ENCODE measurements at regions not wholly inside any gene's neighbourhood (a gene's known extent, or its start where the extent isn't known, plus 50 kb on each side); places are given as distances from the start of the nearest gene placed in this dataset.
A peak's percentile ranks its signal among the peaks of the same experiment; 100 is the strongest.
"Not testable (repeated sequence)": the region's sequence is repeated elsewhere in the genome, so short reads cannot be mapped to it uniquely, and the experiment has no call there.

DNA sequence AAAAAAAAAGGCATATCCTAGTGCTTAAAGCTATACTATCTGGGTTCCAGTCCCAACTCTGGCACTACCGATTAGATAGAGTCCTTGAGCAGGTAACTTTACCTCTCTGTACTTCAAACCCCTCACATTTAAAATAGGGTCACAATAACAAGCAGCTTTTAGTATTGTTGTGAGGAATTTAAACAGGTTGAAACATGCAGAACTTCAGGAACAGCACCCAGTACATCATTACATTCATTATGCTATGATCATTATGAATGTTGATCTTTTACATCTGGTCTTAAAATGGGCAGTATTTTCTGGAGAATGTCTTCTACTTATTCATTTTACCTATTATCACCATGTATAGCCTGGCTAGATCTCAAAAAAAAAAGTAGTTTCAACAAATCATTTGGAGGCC, 176.1 kb upstream of the CCDC54 start:
- H3K4me1 ChIP-seq (ENCODE audit: control insufficient read depth, insufficient read depth, low read length, poor library complexity, severe bottlenecking) = no peaks in the 10 kb centered on the region
- WGBS, 2 experiments (ENCODE audit: insufficient coverage in 2 of 2) = no CpG with 5 or more reads among the region's 1 CpG

DNA sequence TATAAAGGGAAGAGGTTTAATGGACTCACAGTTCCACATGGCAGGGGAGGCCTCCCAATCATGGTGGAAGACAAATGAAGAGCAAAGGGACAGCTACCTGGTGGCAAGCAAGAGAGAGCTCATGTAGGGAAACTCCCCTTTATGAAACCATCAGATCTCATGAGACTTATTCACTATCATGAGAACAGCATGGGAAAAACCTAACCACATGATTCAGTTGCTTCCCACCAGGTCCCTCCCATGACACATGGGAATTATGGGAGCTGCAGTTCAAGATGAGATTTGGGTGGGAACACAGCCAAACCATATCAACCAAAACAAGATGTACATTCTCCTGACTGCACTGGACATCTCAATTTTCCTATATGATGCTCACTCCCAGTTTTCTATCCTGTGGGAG, 174.4 kb upstream of the CCDC54 start:
- not testable (repeated sequence) for H3K36me3 ChIP-seq (ENCODE audit: control insufficient read depth, insufficient read depth, low read length); H3K27ac ChIP-seq (ENCODE audit: low read depth, low read length, severe bottlenecking); H3K9me3 ChIP-seq (ENCODE audit: control insufficient read depth, low read length); H3K4me3 ChIP-seq (ENCODE audit: extremely low read depth, insufficient read depth, low read length, poor library complexity, severe bottlenecking)
- peaks cover 14% of the 10 kb centered on the region for H3K4me1 ChIP-seq (ENCODE audit: control insufficient read depth, insufficient read depth, low read length, poor library complexity, severe bottlenecking)

More for the DNA sequence above, 176.1 kb upstream of the CCDC54 start:
- no peak overlapping the region for H3K27ac ChIP-seq (ENCODE audit: low read depth, low read length, severe bottlenecking)
- H3K9me3 ChIP-seq (ENCODE audit: control insufficient read depth, low read length) = no peaks in the 10 kb centered on the region
- H3K4me3 ChIP-seq (ENCODE audit: extremely low read depth, insufficient read depth, low read length, poor library complexity, severe bottlenecking) = no peak overlapping the region
- no peaks in the 10 kb centered on the region for H3K36me3 ChIP-seq (ENCODE audit: control insufficient read depth, insufficient read depth, low read length)

DNA sequence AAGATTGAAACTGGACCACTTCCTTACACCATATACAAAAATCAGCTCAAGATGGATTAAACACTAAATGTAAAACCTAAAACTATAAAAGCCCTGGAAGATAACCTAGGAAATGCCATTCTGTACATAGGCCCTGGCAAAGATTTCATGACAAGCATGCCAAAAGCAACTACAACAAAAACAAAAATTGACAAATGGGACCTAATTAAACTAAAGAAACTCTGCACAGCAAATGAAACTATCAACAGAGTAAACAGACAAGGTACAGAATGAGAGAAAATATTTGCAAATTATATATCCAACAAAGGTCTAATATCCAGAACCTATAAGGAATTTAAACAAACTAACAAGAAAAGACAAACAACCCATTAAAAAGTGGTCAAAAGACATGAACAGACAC, 173.1 kb upstream of the CCDC54 start:
- no peaks in the 10 kb centered on the region for H3K36me3 ChIP-seq (ENCODE audit: control insufficient read depth, insufficient read depth, low read length)
- H3K4me1 ChIP-seq (ENCODE audit: control insufficient read depth, insufficient read depth, low read length, poor library complexity, severe bottlenecking) = peaks cover 24% of the 10 kb centered on the region
- no peaks in the 10 kb centered on the region for H3K9me3 ChIP-seq (ENCODE audit: control insufficient read depth, low read length)
- H3K4me3 ChIP-seq (ENCODE audit: extremely low read depth, insufficient read depth, low read length, poor library complexity, severe bottlenecking) = no peak overlapping the region
- no peak overlapping the region for H3K27ac ChIP-seq (ENCODE audit: low read depth, low read length, severe bottlenecking)

DNA sequence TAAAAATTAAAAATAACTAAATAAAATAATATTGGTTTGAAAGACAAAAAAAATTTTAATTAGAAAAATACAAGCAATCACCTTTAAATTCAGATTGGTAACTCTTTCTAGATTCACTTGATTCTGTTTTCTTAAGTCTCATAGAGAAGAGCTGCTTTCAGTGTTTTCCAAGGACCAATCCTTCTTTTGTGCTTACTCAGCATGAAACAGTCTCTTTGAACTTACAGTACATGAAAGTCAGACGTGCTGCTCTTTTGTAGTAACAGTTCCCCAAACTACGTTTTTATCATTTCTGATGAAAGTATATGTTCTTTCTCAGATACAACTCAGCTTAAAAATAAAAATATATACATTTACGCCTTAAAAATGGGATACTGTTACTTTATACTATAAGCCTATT, 171.9 kb upstream of the CCDC54 start:
- Histone ChIP-seq H3K4me1 (ENCODE audit: control insufficient read depth, insufficient read depth, low read length, poor library complexity, severe bottlenecking) (peaks cover 31% of the 10 kb centered on the region), H3K27ac (ENCODE audit: low read depth, low read length, severe bottlenecking) (no peak overlapping the region), H3K4me3 (ENCODE audit: extremely low read depth, insufficient read depth, low read length, poor library complexity, severe bottlenecking) (no peak overlapping the region), H3K36me3 (ENCODE audit: control insufficient read depth, insufficient read depth, low read length) (no peaks in the 10 kb centered on the region), H3K9me3 (ENCODE audit: control insufficient read depth, low read length) (no peaks in the 10 kb centered on the region)
- WGBS, 2 experiments (ENCODE audit: insufficient coverage in 2 of 2) = no CpG with 5 or more reads among the region's 3 CpGs

DNA sequence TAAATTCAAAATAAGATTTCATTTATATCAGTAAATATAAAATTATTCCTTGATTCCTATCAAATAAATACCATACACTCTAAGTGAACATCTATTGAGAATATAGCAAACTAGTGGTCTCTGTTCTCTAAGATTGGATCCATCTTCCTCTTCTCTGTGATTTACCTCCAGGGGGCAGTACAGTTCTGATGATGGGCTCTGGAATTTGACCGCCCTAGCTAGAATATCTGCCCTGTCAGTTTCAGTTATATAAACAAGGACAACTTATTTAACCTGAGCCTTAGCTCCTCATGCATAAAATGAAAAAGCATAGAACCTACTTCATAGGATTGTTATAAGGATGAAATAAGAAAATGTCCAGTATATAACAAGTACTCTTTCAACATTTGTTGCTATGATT, 171.1 kb upstream of the CCDC54 start:
- no peaks in the 10 kb centered on the region for H3K9me3 ChIP-seq (ENCODE audit: control insufficient read depth, low read length)
- no peak overlapping the region for H3K27ac ChIP-seq (ENCODE audit: low read depth, low read length, severe bottlenecking)
- no CpG with 5 or more reads among the region's 1 CpG for WGBS, 2 experiments (ENCODE audit: insufficient coverage in 2 of 2)
- H3K4me3 ChIP-seq (ENCODE audit: extremely low read depth, insufficient read depth, low read length, poor library complexity, severe bottlenecking) = no peak overlapping the region
- H3K36me3 ChIP-seq (ENCODE audit: control insufficient read depth, insufficient read depth, low read length) = no peaks in the 10 kb centered on the region
- peaks cover 31% of the 10 kb centered on the region for H3K4me1 ChIP-seq (ENCODE audit: control insufficient read depth, insufficient read depth, low read length, poor library complexity, severe bottlenecking)

DNA sequence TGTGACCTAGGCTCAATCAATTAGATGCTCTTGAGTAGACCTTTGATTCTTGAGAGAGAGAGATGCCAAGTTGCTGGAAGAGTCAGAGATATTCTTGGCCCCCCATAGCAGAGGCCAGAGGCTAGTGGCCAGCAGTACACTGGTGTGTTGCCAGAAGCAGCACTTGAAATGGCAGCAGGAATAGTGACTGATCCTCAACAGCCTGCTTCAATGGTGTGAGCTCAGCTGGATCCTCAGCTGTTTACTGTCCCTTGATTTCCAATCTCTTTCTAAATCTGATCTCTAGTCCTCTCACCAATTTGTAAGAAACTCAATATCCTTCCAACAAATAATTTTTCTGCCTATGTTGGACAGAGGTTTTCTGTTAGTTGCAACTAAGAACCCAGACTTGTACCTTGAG, 170.3 kb upstream of the CCDC54 start:
- Histone ChIP-seq H3K36me3 (ENCODE audit: control insufficient read depth, insufficient read depth, low read length) (no peaks in the 10 kb centered on the region), H3K9me3 (ENCODE audit: control insufficient read depth, low read length) (no peaks in the 10 kb centered on the region), H3K4me3 (ENCODE audit: extremely low read depth, insufficient read depth, low read length, poor library complexity, severe bottlenecking) (no peak overlapping the region), H3K4me1 (ENCODE audit: control insufficient read depth, insufficient read depth, low read length, poor library complexity, severe bottlenecking) (peaks cover 31% of the 10 kb centered on the region), H3K27ac (ENCODE audit: low read depth, low read length, severe bottlenecking) (peak overlapping the region; percentile 93)

DNA sequence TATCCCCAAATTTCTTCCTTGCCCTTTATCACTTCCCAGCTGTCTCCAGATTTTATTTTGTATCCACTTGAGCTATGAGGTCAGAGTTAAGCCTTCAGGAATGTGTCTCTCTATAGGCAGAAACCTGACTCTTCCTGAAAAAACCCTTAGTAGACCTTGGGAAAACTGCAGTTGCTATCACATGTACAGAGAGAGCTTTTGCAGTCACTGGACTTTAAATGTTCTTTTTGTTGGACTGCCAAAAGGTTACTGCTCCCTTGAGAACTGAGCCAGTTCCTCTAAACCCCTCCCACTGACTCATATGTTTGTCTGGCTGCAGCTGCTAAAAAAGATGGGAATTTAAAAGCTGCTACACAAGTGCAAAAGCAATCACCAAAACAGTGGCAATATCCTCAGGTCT, 169.1 kb upstream of the CCDC54 start:
- Histone ChIP-seq H3K27ac (ENCODE audit: low read depth, low read length, severe bottlenecking) (peak overlapping the region; percentile 93), H3K36me3 (ENCODE audit: control insufficient read depth, insufficient read depth, low read length) (no peaks in the 10 kb centered on the region), H3K4me3 (ENCODE audit: extremely low read depth, insufficient read depth, low read length, poor library complexity, severe bottlenecking) (no peak overlapping the region), H3K9me3 (ENCODE audit: control insufficient read depth, low read length) (no peaks in the 10 kb centered on the region), H3K4me1 (ENCODE audit: control insufficient read depth, insufficient read depth, low read length, poor library complexity, severe bottlenecking) (peaks cover 31% of the 10 kb centered on the region)

DNA sequence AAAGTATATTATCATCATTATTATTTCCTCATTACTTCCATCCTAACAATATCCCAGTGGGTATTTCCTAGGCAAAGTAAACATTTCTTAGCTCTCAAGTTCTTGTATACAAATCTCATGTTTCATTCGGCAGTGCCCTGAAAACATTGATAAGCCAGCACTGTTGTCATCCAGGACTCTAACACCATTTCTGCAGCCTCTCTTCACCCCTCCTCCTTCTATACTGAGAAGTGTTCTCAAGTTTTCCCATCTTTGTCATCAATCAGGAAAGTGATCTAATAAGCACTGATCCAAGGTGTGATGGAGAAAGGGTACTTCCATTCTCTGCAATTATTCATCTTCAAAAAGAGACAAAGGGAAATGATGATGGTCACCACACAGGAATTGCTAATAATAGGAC, 168.4 kb upstream of the CCDC54 start:
- H3K27ac ChIP-seq (ENCODE audit: low read depth, low read length, severe bottlenecking) = peak overlapping the region; percentile 93
- no peaks in the 10 kb centered on the region for H3K36me3 ChIP-seq (ENCODE audit: control insufficient read depth, insufficient read depth, low read length)
- H3K4me1 ChIP-seq (ENCODE audit: control insufficient read depth, insufficient read depth, low read length, poor library complexity, severe bottlenecking) = peaks cover 31% of the 10 kb centered on the region
- WGBS, 2 experiments (ENCODE audit: insufficient coverage in 2 of 2) = 80 to 83% methylated on average over 1 of the region's 1 CpG
- H3K4me3 ChIP-seq (ENCODE audit: extremely low read depth, insufficient read depth, low read length, poor library complexity, severe bottlenecking) = no peak overlapping the region
- H3K9me3 ChIP-seq (ENCODE audit: control insufficient read depth, low read length) = no peaks in the 10 kb centered on the region

DNA sequence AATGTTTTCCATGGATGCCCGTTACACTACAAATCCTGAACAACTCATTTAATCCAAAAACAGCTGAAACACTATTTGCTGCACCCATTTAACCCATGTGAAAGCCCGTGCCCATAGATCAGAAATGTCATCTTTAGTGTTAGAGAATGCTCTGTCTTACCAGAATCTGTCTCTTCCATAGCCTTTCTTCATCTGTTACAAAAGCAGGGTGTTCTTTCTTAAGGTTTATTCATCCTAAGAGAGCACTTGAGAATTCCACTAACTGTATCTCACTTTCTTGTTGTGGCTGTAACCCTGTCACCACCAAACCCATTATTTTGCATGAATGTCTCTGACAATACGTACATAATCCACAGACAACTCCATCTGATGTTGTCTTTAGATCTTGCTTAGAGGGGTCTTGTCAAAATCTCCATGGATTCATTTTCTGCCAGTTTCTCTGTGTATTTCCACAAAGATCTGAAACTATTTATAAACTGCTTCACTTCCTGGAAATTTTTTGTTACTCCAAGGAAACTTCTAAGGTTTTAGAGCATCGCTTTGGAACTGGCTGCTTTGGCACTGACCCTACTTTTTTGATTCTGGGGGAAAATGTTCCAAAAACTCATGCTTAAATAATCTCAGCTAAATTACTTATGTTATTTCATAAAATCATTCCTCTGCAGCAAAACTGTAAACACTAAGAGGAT, 167.8 kb upstream of the CCDC54 start:
- H3K9me3 ChIP-seq (ENCODE audit: control insufficient read depth, low read length) = no peaks in the 10 kb centered on the region
- H3K4me1 ChIP-seq (ENCODE audit: control insufficient read depth, insufficient read depth, low read length, poor library complexity, severe bottlenecking) = peaks cover 31% of the 10 kb centered on the region
- WGBS, 2 experiments (ENCODE audit: insufficient coverage in 2 of 2) = 71 to 100% methylated on average over 1 of the region's 4 CpGs
- peak overlapping the region; percentile 93 for H3K27ac ChIP-seq (ENCODE audit: low read depth, low read length, severe bottlenecking)
- H3K4me3 ChIP-seq (ENCODE audit: extremely low read depth, insufficient read depth, low read length, poor library complexity, severe bottlenecking) = no peak overlapping the region
- no peaks in the 10 kb centered on the region for H3K36me3 ChIP-seq (ENCODE audit: control insufficient read depth, insufficient read depth, low read length)

DNA sequence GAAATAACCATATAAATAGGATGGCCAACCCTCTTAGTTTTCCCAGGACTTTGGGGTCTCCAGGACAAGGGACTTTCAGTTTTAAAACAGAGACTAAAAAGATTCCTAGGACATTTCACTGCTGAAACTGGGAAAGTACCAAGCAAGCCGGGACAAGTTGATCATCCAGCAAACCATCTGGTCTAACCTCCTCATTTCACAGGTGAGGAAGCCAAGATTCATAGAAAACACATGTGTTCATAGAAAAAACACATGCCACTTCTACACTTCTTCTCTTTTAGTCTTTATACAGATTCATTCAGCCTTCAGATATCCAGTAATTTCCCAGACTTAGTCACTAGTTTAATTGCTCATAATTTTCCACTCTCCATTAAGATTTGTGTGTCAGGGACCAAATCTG, 165.6 kb upstream of the CCDC54 start:
- no peak overlapping the region for H3K4me3 ChIP-seq (ENCODE audit: extremely low read depth, insufficient read depth, low read length, poor library complexity, severe bottlenecking)
- H3K9me3 ChIP-seq (ENCODE audit: control insufficient read depth, low read length) = peaks cover 4% of the 10 kb centered on the region
- 100% methylated on average over 1 of the region's 1 CpG; no CpG with 5 or more reads in 1 of the 2 experiments for WGBS, 2 experiments (ENCODE audit: insufficient coverage in 2 of 2)
- H3K36me3 ChIP-seq (ENCODE audit: control insufficient read depth, insufficient read depth, low read length) = no peaks in the 10 kb centered on the region
- peaks cover 32% of the 10 kb centered on the region for H3K4me1 ChIP-seq (ENCODE audit: control insufficient read depth, insufficient read depth, low read length, poor library complexity, severe bottlenecking)
- no peak overlapping the region for H3K27ac ChIP-seq (ENCODE audit: low read depth, low read length, severe bottlenecking)

DNA sequence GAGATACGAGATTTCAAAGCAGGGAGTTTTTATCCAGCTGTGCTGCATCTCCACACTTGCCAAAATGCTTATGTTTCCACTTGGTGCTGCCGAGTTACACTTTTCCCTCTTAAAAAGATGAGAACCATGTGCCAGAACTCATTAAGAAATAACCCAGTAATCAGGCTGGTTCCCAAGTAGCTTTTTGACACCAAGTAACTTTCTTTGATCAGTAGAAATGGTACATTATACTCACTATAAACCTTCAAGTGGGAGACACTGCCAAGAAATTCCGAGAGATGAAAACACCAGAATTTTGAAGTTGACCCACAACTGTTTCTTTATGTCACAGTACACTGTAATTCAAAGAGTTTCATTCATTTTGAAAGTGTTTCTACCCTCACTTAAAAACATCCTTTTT, 164.6 kb upstream of the CCDC54 start:
- H3K4me3 ChIP-seq (ENCODE audit: extremely low read depth, insufficient read depth, low read length, poor library complexity, severe bottlenecking) = no peak overlapping the region
- H3K9me3 ChIP-seq (ENCODE audit: control insufficient read depth, low read length) = peaks cover 4% of the 10 kb centered on the region
- peaks cover 28% of the 10 kb centered on the region for H3K4me1 ChIP-seq (ENCODE audit: control insufficient read depth, insufficient read depth, low read length, poor library complexity, severe bottlenecking)
- no peak overlapping the region for H3K27ac ChIP-seq (ENCODE audit: low read depth, low read length, severe bottlenecking)
- H3K36me3 ChIP-seq (ENCODE audit: control insufficient read depth, insufficient read depth, low read length) = no peaks in the 10 kb centered on the region
- 96% methylated on average over 2 to 3 of the region's 3 CpGs for WGBS, 2 experiments (ENCODE audit: insufficient coverage in 2 of 2)
